ENCODE measurements at regions not wholly inside any gene's neighbourhood (a gene's known extent, or its start where the extent isn't known, plus 50 kb on each side); places are given as distances from the start of the nearest gene placed in this dataset.

DNA sequence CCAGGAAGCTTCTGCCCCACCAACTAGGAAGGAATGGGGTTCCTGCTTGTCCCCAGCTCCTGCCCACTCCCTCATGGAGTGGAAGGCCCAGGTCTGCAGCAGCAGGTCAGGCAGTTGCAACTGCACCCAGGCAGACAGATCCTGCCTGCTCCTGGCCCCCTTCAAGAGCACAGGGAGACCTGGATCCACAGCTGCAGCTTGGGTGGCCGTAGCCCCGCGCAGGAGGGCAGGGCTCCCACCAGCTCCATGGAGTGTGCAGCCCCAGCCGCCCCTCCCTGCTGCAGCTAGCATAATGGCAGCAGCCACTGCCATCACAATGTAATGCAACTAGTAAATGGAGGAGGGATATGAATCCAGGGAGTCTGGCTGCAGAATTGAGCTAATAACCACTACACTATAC is 187.5 kb upstream of the PLET1 start:
- no peak for TF ChIP-seq POLR2A (IDR thresholded peaks at IDR 0.05; ENCODE audit: control extremely low read depth in 1 of 2, low read depth in 2 of 2, low read length in 2 of 2)
- TF ChIP-seq ASH2L (IDR thresholded peaks at IDR 0.05; ENCODE audit: low read length): no peak
- TF ChIP-seq CHD1 (IDR thresholded peaks at IDR 0.05; ENCODE audit: low read depth, low read length): no peak
- no peak for TF ChIP-seq KDM1A (IDR thresholded peaks at IDR 0.05; ENCODE audit: borderline replicate concordance, low read length)
- no peak for TF ChIP-seq POLR2AphosphoS5 (IDR thresholded peaks at IDR 0.05; ENCODE audit: low read depth, low read length)
- TF ChIP-seq RFX5 (IDR thresholded peaks at IDR 0.05; ENCODE audit: borderline replicate concordance, low read depth, low read length): no peak
- no peak for TF ChIP-seq CEBPB (IDR thresholded peaks at IDR 0.05; ENCODE audit: low read depth, low read length)
- TF ChIP-seq, protein P1, sequence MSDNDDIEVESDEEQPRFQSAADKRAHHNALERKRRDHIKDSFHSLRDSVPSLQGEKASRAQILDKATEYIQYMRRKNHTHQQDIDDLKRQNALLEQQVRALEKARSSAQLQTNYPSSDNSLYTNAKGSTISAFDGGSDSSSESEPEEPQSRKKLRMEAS (IDR thresholded peaks at IDR 0.05): no peak
- TF ChIP-seq HDAC2 (IDR thresholded peaks at IDR 0.05; ENCODE audit: borderline replicate concordance in 1 of 2, low read depth in 2 of 2, low read length in 2 of 2): no peak
- TF ChIP-seq EZH2 (IDR thresholded peaks at IDR 0.05; ENCODE audit: low read depth, low read length, severe bottlenecking): no peak
- TF ChIP-seq, protein P2, sequence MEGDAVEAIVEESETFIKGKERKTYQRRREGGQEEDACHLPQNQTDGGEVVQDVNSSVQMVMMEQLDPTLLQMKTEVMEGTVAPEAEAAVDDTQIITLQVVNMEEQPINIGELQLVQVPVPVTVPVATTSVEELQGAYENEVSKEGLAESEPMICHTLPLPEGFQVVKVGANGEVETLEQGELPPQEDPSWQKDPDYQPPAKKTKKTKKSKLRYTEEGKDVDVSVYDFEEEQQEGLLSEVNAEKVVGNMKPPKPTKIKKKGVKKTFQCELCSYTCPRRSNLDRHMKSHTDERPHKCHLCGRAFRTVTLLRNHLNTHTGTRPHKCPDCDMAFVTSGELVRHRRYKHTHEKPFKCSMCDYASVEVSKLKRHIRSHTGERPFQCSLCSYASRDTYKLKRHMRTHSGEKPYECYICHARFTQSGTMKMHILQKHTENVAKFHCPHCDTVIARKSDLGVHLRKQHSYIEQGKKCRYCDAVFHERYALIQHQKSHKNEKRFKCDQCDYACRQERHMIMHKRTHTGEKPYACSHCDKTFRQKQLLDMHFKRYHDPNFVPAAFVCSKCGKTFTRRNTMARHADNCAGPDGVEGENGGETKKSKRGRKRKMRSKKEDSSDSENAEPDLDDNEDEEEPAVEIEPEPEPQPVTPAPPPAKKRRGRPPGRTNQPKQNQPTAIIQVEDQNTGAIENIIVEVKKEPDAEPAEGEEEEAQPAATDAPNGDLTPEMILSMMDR (IDR thresholded peaks at IDR 0.05; ENCODE audit: control extremely low read depth in 1 of 3, insufficient read depth in 1 of 3, low read depth in 1 of 3, low read length in 3 of 3): no peak

All from H1 (cell line).